Fibroblast of lung (primary cell): ENCODE measurements at regions not wholly inside any gene's neighbourhood (a gene's known extent, or its start where the extent isn't known, plus 50 kb on each side); places are given as distances from the start of the nearest gene placed in this dataset.

Experiments
- DNase-seq, 2 donors: peaks; one replicate each; pipeline versions ENCODE4 v3.0.0 to v3.0.0-alpha.2; 2010; ENCODE audit warnings: low read depth in 2 of 2
- H2AFZ ChIP-seq: 2 replicates; pipeline ENCODE4 v1.5.1; 2012; ENCODE audit warnings: low read length, control low read depth, inconsistent platforms
- H3K27ac ChIP-seq: 2 replicates; pipeline ENCODE4 v1.5.1; 2011; ENCODE audit warnings: low read length, control low read depth; ENCODE audit not compliant: insufficient read depth
- H3K27me3 ChIP-seq: 2 replicates; pipeline ENCODE4 v1.5.1; 2011; ENCODE audit warnings: mild to moderate bottlenecking, low read length; ENCODE audit not compliant: control insufficient read depth, insufficient read depth
- H3K36me3 ChIP-seq: 2 replicates; pipeline ENCODE4 v1.5.1; 2011; ENCODE audit warnings: low read length; ENCODE audit not compliant: control insufficient read depth, insufficient read depth
- H3K4me1 ChIP-seq: 2 replicates; pipeline ENCODE4 v1.5.1; 2011; ENCODE audit warnings: low read length; ENCODE audit not compliant: control insufficient read depth, insufficient read depth; ENCODE audit errors: extremely low read depth
- H3K4me2 ChIP-seq: 2 replicates; pipeline ENCODE4 v1.5.1; 2011; ENCODE audit warnings: low read length, control low read depth; ENCODE audit not compliant: insufficient read depth; ENCODE audit errors: extremely low read depth
- H3K4me3 ChIP-seq, 4 experiments: fragments of 200-600 bp in 1 of 4; sonication (generic) in 1 of 4; replicated peaks in 1 of 4; 2 replicates each; pipeline ENCODE4 v1.5.1; 2011 to 2016; ENCODE audit warnings: low read length in 4 of 4, low read depth in 3 of 4, mild to moderate bottlenecking in 3 of 4, control low read depth in 2 of 4, inconsistent platforms in 1 of 4, mixed read lengths in 1 of 4; ENCODE audit not compliant: insufficient read depth in 1 of 4; ENCODE audit errors: control extremely low read depth in 1 of 4
- H3K79me2 ChIP-seq: 2 replicates; pipeline ENCODE4 v1.5.1; 2012; ENCODE audit warnings: mild to moderate bottlenecking, low read length, inconsistent platforms; ENCODE audit not compliant: control insufficient read depth, insufficient read depth
- H3K9ac ChIP-seq: 2 replicates; pipeline ENCODE4 v1.5.1; 2011; ENCODE audit warnings: mild to moderate bottlenecking, low read length, control low read depth; ENCODE audit not compliant: insufficient read depth
- H3K9me3 ChIP-seq: 2 replicates; pipeline ENCODE4 v1.5.1; 2012; ENCODE audit warnings: low read depth, low read length; ENCODE audit not compliant: control insufficient read depth, insufficient read depth
- H4K20me1 ChIP-seq: 2 replicates; pipeline ENCODE4 v1.5.1; 2011; ENCODE audit warnings: low read length; ENCODE audit not compliant: control insufficient read depth, insufficient read depth; ENCODE audit errors: extremely low read depth
- CTCF ChIP-seq, 2 donors: IDR thresholded peaks in 1 of 2; conservative IDR thresholded peaks in 1 of 2; 1 replicate in 1 of 2; 2 replicates in 1 of 2; pipeline ENCODE4 v1.5.1; 2011 to 2012; ENCODE audit warnings: low read length in 2 of 2, control low read depth in 1 of 2, inconsistent platforms in 1 of 2, low read depth in 1 of 2, mild to moderate bottlenecking in 1 of 2
- EZH2 ChIP-seq: IDR thresholded peaks from 2 replicates; pipeline ENCODE4 v1.5.1; 2012; ENCODE audit warnings: low read length, control low read depth, mild to moderate bottlenecking; ENCODE audit errors: missing control alignments

GRCh38 chr5:155091063-155091648 lies 77.6 kb downstream of the KIF4B start:
- no peaks in the 10 kb centered on the region for H4K20me1 ChIP-seq
- H2AFZ ChIP-seq, result no peak overlapping the region
- H3K79me2 ChIP-seq, result no peaks in the 10 kb centered on the region
- H3K27me3 ChIP-seq, result no peaks in the 10 kb centered on the region
- H3K36me3 ChIP-seq, result no peaks in the 10 kb centered on the region
- H3K27ac ChIP-seq, result no peak overlapping the region
- TF ChIP-seq EZH2, result no peak
- no peak for TF ChIP-seq CTCF (conservative IDR thresholded peaks at IDR 0.05 in 1 of 2, IDR thresholded peaks at IDR 0.05 in 1 of 2; ENCODE audit: low read depth in 1 of 2, low read length in 2 of 2)
- H3K4me1 ChIP-seq, result no peaks in the 10 kb centered on the region
- H3K9ac ChIP-seq, result no peak overlapping the region
- no peak overlapping the region for H3K4me2 ChIP-seq
- no peaks in the 10 kb centered on the region for H3K9me3 ChIP-seq
- DNase-seq, result peak in 1 of 2 donors; percentile 54
- no peak overlapping the region for H3K4me3 ChIP-seq

GRCh38 chr5:155091768-155092717 lies 78.5 kb downstream of the KIF4B start:
- Histone ChIP-seq H3K27me3 (no peaks in the 10 kb centered on the region), H3K4me2 (no peak overlapping the region), H3K4me3 (no peak overlapping the region), H2AFZ (no peak overlapping the region), H3K36me3 (no peaks in the 10 kb centered on the region), H3K27ac (no peak overlapping the region), H3K4me1 (no peaks in the 10 kb centered on the region), H3K9ac (no peak overlapping the region), H3K9me3 (no peaks in the 10 kb centered on the region), H4K20me1 (no peaks in the 10 kb centered on the region), H3K79me2 (no peaks in the 10 kb centered on the region)
- TF ChIP-seq CTCF (conservative IDR thresholded peaks at IDR 0.05 in 1 of 2, IDR thresholded peaks at IDR 0.05 in 1 of 2; ENCODE audit: low read depth in 1 of 2, low read length in 2 of 2) (no peak), EZH2 (no peak)
- no peak for DNase-seq

GRCh38 chr5:155094455-155094854 lies 80.9 kb downstream of the KIF4B start:
- Histone ChIP-seq H3K36me3 (no peaks in the 10 kb centered on the region), H3K27me3 (no peaks in the 10 kb centered on the region)

More at GRCh38 chr5:155094455-155094854, 80.9 kb downstream of the KIF4B start:
- no peaks in the 10 kb centered on the region for H4K20me1 ChIP-seq
- no peaks in the 10 kb centered on the region for H3K4me1 ChIP-seq
- H3K4me2 ChIP-seq, result no peak overlapping the region
- H2AFZ ChIP-seq, result no peak overlapping the region
- H3K4me3 ChIP-seq, result no peak overlapping the region
- no peaks in the 10 kb centered on the region for H3K9me3 ChIP-seq
- no peak for DNase-seq
- H3K27ac ChIP-seq, result no peak overlapping the region
- TF ChIP-seq CTCF (conservative IDR thresholded peaks at IDR 0.05 in 1 of 2, IDR thresholded peaks at IDR 0.05 in 1 of 2; ENCODE audit: low read depth in 1 of 2, low read length in 2 of 2), result no peak
- no peak for TF ChIP-seq EZH2
- no peak overlapping the region for H3K9ac ChIP-seq
- H3K79me2 ChIP-seq, result no peaks in the 10 kb centered on the region
